GM23338 (cell line): ENCODE measurements at regions not wholly inside any gene's neighbourhood (a gene's known extent, or its start where the extent isn't known, plus 50 kb on each side); places are given as distances from the start of the nearest gene placed in this dataset.

ENCODE experiments used
- ATAC-seq: fragments of 200-7000 bp; cut with Tn5 transposase; 3 replicates; pipeline ENCODE4 v1.9.1; 2020
- DNase-seq: peaks from one replicate; pipeline ENCODE4 v3.0.0-alpha.2; 2015; ENCODE audit warnings: low spot score
- H2AFZ ChIP-seq: fragments of 200-600 bp; sonication (generic); 2 replicates; pipeline ENCODE4 v1.8.0; 2016; ENCODE audit warnings: antibody characterized with exemption, mild to moderate bottlenecking, moderate library complexity
- H3F3A ChIP-seq: fragments of 200-600 bp; sonication (generic); replicated peaks from 2 replicates; pipeline ENCODE4 v1.8.0; 2017; ENCODE audit warnings: antibody characterized with exemption, mixed run types, low read depth
- H3K27ac ChIP-seq: fragments of 200-600 bp; sonication (generic); 2 replicates; pipeline ENCODE4 v1.6.1; 2016; ENCODE audit warnings: low read depth
- H3K27me3 ChIP-seq: fragments of 200-600 bp; sonication (generic); 2 replicates; pipeline ENCODE4 v1.8.0; 2016; ENCODE audit warnings: mild to moderate bottlenecking, mixed run types, moderate library complexity; ENCODE audit not compliant: insufficient read depth
- H3K36me3 ChIP-seq: fragments of 200-600 bp; sonication (generic); 2 replicates; pipeline ENCODE4 v1.8.0; 2016; ENCODE audit warnings: mild to moderate bottlenecking; ENCODE audit not compliant: insufficient read depth
- H3K4me1 ChIP-seq: fragments of 200-600 bp; sonication (generic); 2 replicates; pipeline ENCODE4 v1.8.0; 2016; ENCODE audit warnings: mild to moderate bottlenecking, moderate library complexity; ENCODE audit not compliant: insufficient read depth
- H3K4me2 ChIP-seq: fragments of 200-600 bp; sonication (generic); 2 replicates; pipeline ENCODE4 v1.7.1; 2017; ENCODE audit warnings: mixed run types
- H3K4me3 ChIP-seq: fragments of 200-600 bp; sonication (generic); 2 replicates; pipeline ENCODE4 v1.6.1; 2016; ENCODE audit warnings: mixed run types
- H3K79me2 ChIP-seq: fragments of 200-600 bp; sonication (generic); replicated peaks from 2 replicates; pipeline ENCODE4 v1.8.0; 2017; ENCODE audit warnings: mild to moderate bottlenecking; ENCODE audit not compliant: insufficient read depth
- H3K9me2 ChIP-seq: fragments of 200-600 bp; sonication (generic); 2 replicates; pipeline ENCODE4 v1.8.0; 2017; ENCODE audit not compliant: insufficient read depth
- H4K20me1 ChIP-seq: fragments of 200-600 bp; sonication (generic); replicated peaks from 2 replicates; pipeline ENCODE4 v1.8.0; 2017; ENCODE audit warnings: mild to moderate bottlenecking; ENCODE audit not compliant: insufficient read depth
- H3K27ac Mint-ChIP-seq: 2 replicates; pipeline ENCODE4 v1.8.0; 2020; ENCODE audit warnings: inconsistent platforms, mild to moderate bottlenecking, moderate library complexity, mixed read lengths
- H3K27me3 Mint-ChIP-seq: 3 replicates; pipeline ENCODE4 v1.8.0; 2022; ENCODE audit warnings: low read depth, mild to moderate bottlenecking, moderate library complexity, mixed read lengths, inconsistent platforms; ENCODE audit not compliant: insufficient read depth, poor library complexity
- H3K36me3 Mint-ChIP-seq: 3 replicates; pipeline ENCODE4 v1.8.0; 2021; ENCODE audit warnings: low read depth, mild to moderate bottlenecking, inconsistent platforms, moderate library complexity, mixed read lengths
- H3K4me1 Mint-ChIP-seq: 3 replicates; pipeline ENCODE4 v1.8.0; 2020; ENCODE audit warnings: mild to moderate bottlenecking, inconsistent platforms, mixed read lengths
- H3K4me3 Mint-ChIP-seq: 3 replicates; pipeline ENCODE4 v1.8.0; 2021; ENCODE audit warnings: moderate library complexity, mild to moderate bottlenecking, inconsistent platforms, mixed read lengths
- H3K9me3 Mint-ChIP-seq: 3 replicates; pipeline ENCODE4 v1.8.0; 2020; ENCODE audit warnings: moderate library complexity, mild to moderate bottlenecking, inconsistent platforms, mixed read lengths
- CREB1 ChIP-seq: fragments of 250-450 bp; sonication (Bioruptor Pico); IDR thresholded peaks from 2 replicates; pipeline ENCODE4 v1.5.0; 2020; ENCODE audit warnings: low read depth, mild to moderate bottlenecking, moderate library complexity
- CTCF ChIP-seq, 2 experiments: fragments of 200-600 bp in 1 of 2; sonication (generic) in 1 of 2; conservative IDR thresholded peaks; 2 replicates each; pipeline versions ENCODE4 v1.5.1 to v1.6.1; 2016 to 2017; ENCODE audit warnings: antibody characterized with exemption in 2 of 2, low read depth in 2 of 2, mild to moderate bottlenecking in 2 of 2, moderate library complexity in 1 of 2
- ETS1 ChIP-seq: IDR thresholded peaks from 2 replicates; pipeline ENCODE4 v1.6.1; 2016; ENCODE audit warnings: antibody characterized with exemption
- EZH2 ChIP-seq: fragments of 200-600 bp; sonication (generic); IDR thresholded peaks from one replicate; pipeline ENCODE4 v1.8.0; 2017; ENCODE audit warnings: antibody characterized with exemption, mild to moderate bottlenecking, low read depth; ENCODE audit not compliant: unreplicated experiment
- EZH2phosphoT487 ChIP-seq: fragments of 200-600 bp; sonication (generic); IDR thresholded peaks from one replicate; pipeline ENCODE4 v1.8.1; 2018; ENCODE audit warnings: antibody characterized with exemption; ENCODE audit not compliant: unreplicated experiment
- JUNB ChIP-seq: IDR thresholded peaks from one replicate; pipeline ENCODE4 v1.6.1; 2016; ENCODE audit warnings: antibody characterized with exemption; ENCODE audit not compliant: unreplicated experiment
- NANOG ChIP-seq: IDR thresholded peaks from 2 replicates; pipeline ENCODE4 v1.6.1; 2016; ENCODE audit warnings: antibody characterized with exemption, borderline replicate concordance
- POLR2AphosphoS5 ChIP-seq: IDR thresholded peaks from 2 replicates; pipeline ENCODE4 v1.6.1; 2016; ENCODE audit warnings: antibody characterized with exemption, low read depth
- REST ChIP-seq: IDR thresholded peaks from one replicate; pipeline ENCODE4 v1.6.1; 2018; ENCODE audit warnings: antibody characterized with exemption; ENCODE audit not compliant: unreplicated experiment
- STAT1 ChIP-seq: IDR thresholded peaks from one replicate; pipeline ENCODE4 v1.6.1; 2016; ENCODE audit warnings: antibody characterized with exemption; ENCODE audit not compliant: unreplicated experiment
- ZNF114 ChIP-seq: fragments of 250-450 bp; sonication (Bioruptor Pico); IDR thresholded peaks from 2 replicates; pipeline ENCODE4 v1.5.0; 2020; ENCODE audit warnings: mild to moderate bottlenecking, moderate library complexity
- ZNF331 ChIP-seq: fragments of 250-450 bp; sonication (Bioruptor Pico); IDR thresholded peaks from 2 replicates; pipeline ENCODE4 v1.5.0; 2020; ENCODE audit warnings: low read depth, mild to moderate bottlenecking, moderate library complexity
- ZNF462 ChIP-seq: fragments of 250-450 bp; sonication (Bioruptor Pico); IDR thresholded peaks from 2 replicates; pipeline ENCODE4 v1.5.0; 2020; ENCODE audit warnings: mild to moderate bottlenecking, moderate library complexity

GRCh38 chr15:34684351-34684750, 70.4 kb downstream of the GJD2 start:
- no peaks in the 10 kb centered on the region for H3K36me3 Mint-ChIP-seq
- no peak overlapping the region for H3K4me2 ChIP-seq
- H3K4me3 Mint-ChIP-seq = no peak overlapping the region
- no peak overlapping the region for H2AFZ ChIP-seq
- ATAC-seq (no peak), DNase-seq (no peak)
- H3K4me1 Mint-ChIP-seq = no peaks in the 10 kb centered on the region
- no peak overlapping the region for H3K4me3 ChIP-seq
- H3K27ac ChIP-seq = no peak overlapping the region
- no peaks in the 10 kb centered on the region for H3K27me3 ChIP-seq
- H3K79me2 ChIP-seq = no peaks in the 10 kb centered on the region
- H3K27me3 Mint-ChIP-seq = no peaks in the 10 kb centered on the region
- no peaks in the 10 kb centered on the region for H4K20me1 ChIP-seq
- no peaks in the 10 kb centered on the region for H3F3A ChIP-seq
- H3K9me2 ChIP-seq = no peaks in the 10 kb centered on the region
- no peaks in the 10 kb centered on the region for H3K36me3 ChIP-seq
- no peak for TF ChIP-seq EZH2phosphoT487
- no peak for TF ChIP-seq JUNB
- TF ChIP-seq CTCF (conservative IDR thresholded peaks at IDR 0.05; ENCODE audit: low read depth in 2 of 2) = no peak
- no peak for TF ChIP-seq ZNF114 (CRISPR knock-in tag)
- TF ChIP-seq EZH2 = no peak
- TF ChIP-seq POLR2AphosphoS5 = no peak
- TF ChIP-seq CREB1 (CRISPR knock-in tag) = no peak
- no peak for TF ChIP-seq ETS1
- TF ChIP-seq STAT1 = no peak
- no peak for TF ChIP-seq ZNF462
- TF ChIP-seq ZNF331 (CRISPR knock-in tag) = no peak
- TF ChIP-seq NANOG = no peak
- TF ChIP-seq REST = no peak
- H3K27ac Mint-ChIP-seq = no peak overlapping the region
- H3K9me3 Mint-ChIP-seq = no peaks in the 10 kb centered on the region
- H3K4me1 ChIP-seq = no peaks in the 10 kb centered on the region
